ENCODE measurements at regions not wholly inside any gene's neighbourhood (a gene's known extent, or its start where the extent isn't known, plus 50 kb on each side); places are given as distances from the start of the nearest gene placed in this dataset.

DNA sequence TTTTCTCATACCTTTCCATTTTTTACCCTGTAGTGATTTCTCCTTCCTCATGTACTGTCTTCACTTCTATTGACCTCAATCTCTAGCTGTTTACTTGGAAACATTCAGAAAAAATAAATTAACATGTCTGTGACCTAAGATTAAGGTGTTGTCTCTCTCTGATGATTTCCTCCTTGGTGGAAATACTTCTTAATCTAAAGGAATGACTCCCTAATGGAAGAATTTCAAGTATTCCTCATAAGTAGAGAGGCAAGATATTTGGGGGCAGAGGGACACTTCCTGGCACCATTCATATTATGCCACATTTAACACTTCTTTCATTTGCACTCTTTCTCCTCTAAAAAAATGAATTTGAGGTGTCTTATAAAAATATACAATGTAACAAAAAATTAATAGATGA is 202.8 kb downstream of the NEBL start:
- no peak for TF ChIP-seq BHLHE40 (IDR thresholded peaks at IDR 0.05; ENCODE audit: low read depth, low read length)
- TF ChIP-seq CTCF (IDR thresholded peaks at IDR 0.05): no peak
- no peak for TF ChIP-seq BCL3 (IDR thresholded peaks at IDR 0.05)
- TF ChIP-seq, protein P1, sequence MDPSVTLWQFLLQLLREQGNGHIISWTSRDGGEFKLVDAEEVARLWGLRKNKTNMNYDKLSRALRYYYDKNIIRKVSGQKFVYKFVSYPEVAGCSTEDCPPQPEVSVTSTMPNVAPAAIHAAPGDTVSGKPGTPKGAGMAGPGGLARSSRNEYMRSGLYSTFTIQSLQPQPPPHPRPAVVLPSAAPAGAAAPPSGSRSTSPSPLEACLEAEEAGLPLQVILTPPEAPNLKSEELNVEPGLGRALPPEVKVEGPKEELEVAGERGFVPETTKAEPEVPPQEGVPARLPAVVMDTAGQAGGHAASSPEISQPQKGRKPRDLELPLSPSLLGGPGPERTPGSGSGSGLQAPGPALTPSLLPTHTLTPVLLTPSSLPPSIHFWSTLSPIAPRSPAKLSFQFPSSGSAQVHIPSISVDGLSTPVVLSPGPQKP (IDR thresholded peaks at IDR 0.05; ENCODE audit: low read depth, low read length): no peak
- no peak for TF ChIP-seq CHD2 (IDR thresholded peaks at IDR 0.05; ENCODE audit: low read length, partially characterized antibody)
- TF ChIP-seq, protein P2, sequence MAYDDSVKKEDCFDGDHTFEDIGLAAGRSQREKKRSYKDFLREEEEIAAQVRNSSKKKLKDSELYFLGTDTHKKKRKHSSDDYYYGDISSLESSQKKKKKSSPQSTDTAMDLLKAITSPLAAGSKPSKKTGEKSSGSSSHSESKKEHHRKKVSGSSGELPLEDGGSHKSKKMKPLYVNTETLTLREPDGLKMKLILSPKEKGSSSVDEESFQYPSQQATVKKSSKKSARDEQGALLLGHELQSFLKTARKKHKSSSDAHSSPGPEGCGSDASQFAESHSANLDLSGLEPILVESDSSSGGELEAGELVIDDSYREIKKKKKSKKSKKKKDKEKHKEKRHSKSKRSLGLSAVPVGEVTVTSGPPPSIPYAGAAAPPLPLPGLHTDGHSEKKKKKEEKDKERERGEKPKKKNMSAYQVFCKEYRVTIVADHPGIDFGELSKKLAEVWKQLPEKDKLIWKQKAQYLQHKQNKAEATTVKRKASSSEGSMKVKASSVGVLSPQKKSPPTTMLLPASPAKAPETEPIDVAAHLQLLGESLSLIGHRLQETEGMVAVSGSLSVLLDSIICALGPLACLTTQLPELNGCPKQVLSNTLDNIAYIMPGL (CRISPR knock-in tag; IDR thresholded peaks at IDR 0.05; ENCODE audit: borderline replicate concordance): no peak

Data from A549 (cell line).